Smooth muscle cell (in vitro differentiated cells): ENCODE measurements at regions not wholly inside any gene's neighbourhood (a gene's known extent, or its start where the extent isn't known, plus 50 kb on each side); places are given as distances from the start of the nearest gene placed in this dataset.

Source experiments
- DNase-seq: peaks from one replicate; lab custom pipeline; 2025; ENCODE audit not compliant: unreplicated experiment; lab: John Stamatoyannopoulos, UW
- H2AFZ ChIP-seq: fragments of 200-600 bp; sonication (generic); 2 replicates; pipeline ENCODE4 v1.6.0; 2016; ENCODE audit warnings: antibody characterized with exemption, low read depth, mild to moderate bottlenecking
- H3F3A ChIP-seq: fragments of 200-600 bp; sonication (generic); 2 replicates; pipeline ENCODE4 v1.6.0; 2017; ENCODE audit warnings: antibody characterized with exemption, low read depth
- H3K27ac ChIP-seq: fragments of 200-600 bp; sonication (generic); 2 replicates; pipeline ENCODE4 v1.5.1; 2016; ENCODE audit warnings: low read depth, mild to moderate bottlenecking
- H3K27me3 ChIP-seq: fragments of 200-600 bp; sonication (generic); 2 replicates; pipeline ENCODE4 v1.6.1; 2016; ENCODE audit warnings: low read depth, mild to moderate bottlenecking
- H3K36me3 ChIP-seq: fragments of 200-600 bp; sonication (generic); 2 replicates; pipeline ENCODE4 v1.5.1; 2016; ENCODE audit warnings: low read depth
- H3K4me1 ChIP-seq: fragments of 200-600 bp; sonication (generic); 2 replicates; pipeline ENCODE4 v1.5.1; 2016; ENCODE audit warnings: low read depth
- H3K4me2 ChIP-seq: fragments of 200-600 bp; sonication (generic); 2 replicates; pipeline ENCODE4 v1.6.0; 2016; ENCODE audit warnings: mild to moderate bottlenecking
- H3K4me3 ChIP-seq: fragments of 200-600 bp; sonication (generic); 2 replicates; pipeline ENCODE4 v1.5.1; 2016; ENCODE audit warnings: mild to moderate bottlenecking
- H3K79me2 ChIP-seq: fragments of 200-600 bp; sonication (generic); 2 replicates; pipeline ENCODE4 v1.6.0; 2016; ENCODE audit warnings: low read depth, mild to moderate bottlenecking
- H3K9ac ChIP-seq: fragments of 200-600 bp; sonication (generic); 2 replicates; pipeline ENCODE4 v1.6.0; 2016; ENCODE audit warnings: low read depth
- H3K9me3 ChIP-seq: fragments of 200-600 bp; sonication (generic); replicated peaks from 2 replicates; pipeline ENCODE4 v1.5.1; 2016; ENCODE audit warnings: low read depth
- H4K20me1 ChIP-seq: fragments of 200-600 bp; sonication (generic); 2 replicates; pipeline ENCODE4 v1.6.0; 2016; ENCODE audit warnings: low read depth
- CTCF ChIP-seq: fragments of 200-600 bp; sonication (generic); IDR thresholded peaks from 2 replicates; pipeline ENCODE4 v1.5.1; 2017; ENCODE audit warnings: borderline replicate concordance, mild to moderate bottlenecking, antibody characterized with exemption; ENCODE audit not compliant: insufficient read depth, poor library complexity, severe bottlenecking
- WGBS: methylation state at CpG from one replicate; pipeline ENCODE4 v1.1.7; 2016; ENCODE audit warnings: low lambda C conversion rate; 5-methylcytosine and 5-hydroxymethylcytosine counted together

GRCh38 chr2:16215902-16216557, 275.7 kb downstream of the MYCN start:
- H3K4me3 ChIP-seq: no peak overlapping the region
- WGBS: 94% methylated on average over 16 of the region's 16 CpGs
- no peak overlapping the region for H2AFZ ChIP-seq
- H3K27ac ChIP-seq: no peak overlapping the region
- H3K9me3 ChIP-seq: no peaks in the 10 kb centered on the region
- no peak for TF ChIP-seq CTCF
- H3K27me3 ChIP-seq: no peaks in the 10 kb centered on the region
- no peaks in the 10 kb centered on the region for H4K20me1 ChIP-seq
- no peak overlapping the region for H3K9ac ChIP-seq
- H3K36me3 ChIP-seq: no peaks in the 10 kb centered on the region
- H3K4me1 ChIP-seq: peaks cover 6% of the 10 kb centered on the region
- no peaks in the 10 kb centered on the region for H3F3A ChIP-seq
- no peak overlapping the region for H3K4me2 ChIP-seq
- H3K79me2 ChIP-seq: no peaks in the 10 kb centered on the region
- no peak for DNase-seq

GRCh38 chr2:16214861-16215260, 274.5 kb downstream of the MYCN start:
- WGBS: 96% methylated on average over 5 of the region's 5 CpGs
- H3K36me3 ChIP-seq: no peaks in the 10 kb centered on the region
- no peak overlapping the region for H2AFZ ChIP-seq
- no peak for DNase-seq
- no peaks in the 10 kb centered on the region for H3K27me3 ChIP-seq
- no peak for TF ChIP-seq CTCF
- H3K4me2 ChIP-seq: no peak overlapping the region
- H4K20me1 ChIP-seq: no peaks in the 10 kb centered on the region
- no peaks in the 10 kb centered on the region for H3F3A ChIP-seq
- H3K27ac ChIP-seq: no peak overlapping the region
- no peak overlapping the region for H3K9ac ChIP-seq
- H3K4me3 ChIP-seq: no peak overlapping the region
- H3K9me3 ChIP-seq: no peaks in the 10 kb centered on the region
- H3K4me1 ChIP-seq: peaks cover 6% of the 10 kb centered on the region
- no peaks in the 10 kb centered on the region for H3K79me2 ChIP-seq

- Histone ChIP-seq H3K27me3 (no peaks in the 10 kb centered on the region), H3K27ac (no peak overlapping the region), H3K36me3 (no peaks in the 10 kb centered on the region), H3K4me3 (no peak overlapping the region), H4K20me1 (no peaks in the 10 kb centered on the region), H2AFZ (no peak overlapping the region), H3K79me2 (no peaks in the 10 kb centered on the region), H3K4me1 (peaks cover 6% of the 10 kb centered on the region), H3F3A (no peaks in the 10 kb centered on the region), H3K4me2 (no peak overlapping the region), H3K9me3 (no peaks in the 10 kb centered on the region), H3K9ac (no peak overlapping the region)
- TF ChIP-seq CTCF: no peak
- DNase-seq: no peak
- WGBS: 95% methylated on average over 1 of the region's 1 CpG
Measured at GRCh38 chr2:16214391-16214790, 274.0 kb downstream of the MYCN start.

GRCh38 chr2:16212321-16212720, 272.0 kb downstream of the MYCN start:
- no peak for DNase-seq
- Histone ChIP-seq H3K4me1 (peaks cover 6% of the 10 kb centered on the region), H3K9me3 (no peaks in the 10 kb centered on the region), H4K20me1 (no peaks in the 10 kb centered on the region), H3K79me2 (no peaks in the 10 kb centered on the region), H3F3A (no peaks in the 10 kb centered on the region), H3K4me3 (no peak overlapping the region), H3K36me3 (no peaks in the 10 kb centered on the region), H3K27me3 (no peaks in the 10 kb centered on the region), H3K27ac (no peak overlapping the region), H3K4me2 (no peak overlapping the region), H3K9ac (no peak overlapping the region), H2AFZ (no peak overlapping the region)
- no peak for TF ChIP-seq CTCF
- WGBS: 89% methylated on average over 6 of the region's 6 CpGs
